H1 (cell line): ENCODE measurements at regions not wholly inside any gene's neighbourhood (a gene's known extent, or its start where the extent isn't known, plus 50 kb on each side); places are given as distances from the start of the nearest gene placed in this dataset.

ENCODE experiments used
- CTCF ChIA-PET: fragments of 300-600 bp; sonication (Branson Sonifier 250); formaldehyde crosslinking; loops from one replicate; lab custom pipeline; 2021; ENCODE audit not compliant: partially characterized antibody; lab: Charles Lee
- POLR2A ChIA-PET: fragments of 300-600 bp; sonication (Branson Sonifier 250); formaldehyde crosslinking; loops from one replicate; lab custom pipeline; 2021; ENCODE audit warnings: inconsistent platforms; ENCODE audit not compliant: partially characterized antibody; lab: Charles Lee
- DNase-seq, 2 experiments: peaks; one replicate each; pipeline versions ENCODE4 v3.0.0 to v3.0.0-alpha.2; 2010 to 2022; ENCODE audit warnings: low spot score in 2 of 2, low read depth in 1 of 2, mixed read lengths in 1 of 2
- FAIRE-seq: peaks from 2 replicates; lab custom pipeline; 2011; peaks lifted over from hg19 to GRCh38; lab: Jason Lieb, UNC
- H2AFZ ChIP-seq: 2 replicates; pipeline ENCODE4 v1.8.1; 2012; ENCODE audit warnings: low read length, inconsistent platforms
- H2AK5ac ChIP-seq: 2 replicates; pipeline ENCODE4 v1.6.1; 2013; ENCODE audit warnings: low read depth, low read length
- H2BK120ac ChIP-seq: replicated peaks from 2 replicates; pipeline ENCODE3; 2013; ENCODE audit warnings: low read depth, low read length, inconsistent platforms
- H2BK12ac ChIP-seq: 2 replicates; pipeline ENCODE4 v1.6.1; 2013; ENCODE audit warnings: low read depth, low read length
- H2BK15ac ChIP-seq: 2 replicates; pipeline ENCODE4 v1.6.1; 2013; ENCODE audit warnings: low read length
- H2BK20ac ChIP-seq: 2 replicates; pipeline ENCODE4 v1.6.1; 2013; ENCODE audit warnings: low read length
- H2BK5ac ChIP-seq: 2 replicates; pipeline ENCODE4 v1.6.1; 2013; ENCODE audit warnings: low read depth, low read length
- H3K14ac ChIP-seq: 2 replicates; pipeline ENCODE4 v1.6.1; 2013; ENCODE audit warnings: inconsistent platforms; ENCODE audit not compliant: insufficient read length
- H3K18ac ChIP-seq: 2 replicates; pipeline ENCODE4 v1.6.1; 2013; ENCODE audit warnings: low read length; ENCODE audit errors: extremely low read depth
- H3K23ac ChIP-seq: 2 replicates; pipeline ENCODE4 v1.6.1; 2013; ENCODE audit warnings: inconsistent platforms; ENCODE audit not compliant: insufficient read length
- H3K23me2 ChIP-seq: 2 replicates; pipeline ENCODE4 v1.6.1; 2013; ENCODE audit warnings: low read depth, low read length
- H3K27ac ChIP-seq: 2 replicates; pipeline ENCODE4 v1.6.1; 2011; ENCODE audit warnings: low read depth, low read length, inconsistent platforms
- H3K27me3 ChIP-seq, 4 experiments: replicated peaks in 1 of 4; 1 replicate in 1 of 4; 2 replicates in 3 of 4; pipeline versions ENCODE4 v1.6.1 to v1.8.1; 2011 to 2013; ENCODE audit warnings: low read length in 3 of 4, mild to moderate bottlenecking in 3 of 4, inconsistent platforms in 2 of 4, mixed read lengths in 2 of 4, moderate library complexity in 1 of 4; ENCODE audit not compliant: control insufficient read depth in 3 of 4, insufficient read depth in 3 of 4; ENCODE audit errors: extremely low read depth in 1 of 4
- H3K36me3 ChIP-seq, 4 experiments: 2 replicates each; pipeline versions ENCODE4 v1.6.1 to v1.8.1; 2011 to 2013; ENCODE audit warnings: mild to moderate bottlenecking in 4 of 4, low read length in 3 of 4, moderate library complexity in 2 of 4, control low read depth in 1 of 4, inconsistent platforms in 1 of 4; ENCODE audit not compliant: insufficient read depth in 4 of 4, control insufficient read depth in 2 of 4
- H3K4ac ChIP-seq: replicated peaks from 2 replicates; pipeline ENCODE3; 2013; ENCODE audit warnings: low read length, low read depth, mixed read lengths, inconsistent platforms; ENCODE audit not compliant: insufficient read length
- H3K4me1 ChIP-seq, 4 experiments: replicated peaks in 1 of 4; 1 replicate in 1 of 4; 2 replicates in 3 of 4; pipeline versions ENCODE4 v1.6.1 to v1.8.1; 2011 to 2013; ENCODE audit warnings: low read length in 3 of 4, inconsistent platforms in 2 of 4, mixed read lengths in 1 of 4; ENCODE audit not compliant: insufficient read depth in 4 of 4, control insufficient read depth in 3 of 4
- H3K4me2 ChIP-seq, 2 experiments: 2 replicates each; pipeline versions ENCODE4 v1.6.1 to v1.8.1; 2011 to 2013; ENCODE audit warnings: low read depth in 2 of 2, low read length in 2 of 2, control low read depth in 1 of 2, inconsistent platforms in 1 of 2, mild to moderate bottlenecking in 1 of 2; ENCODE audit not compliant: insufficient read depth in 1 of 2
- H3K4me3 ChIP-seq, 4 experiments: fragments of 200-600, 300-600 bp in 1 of 4; sonication (generic), shearing (Covaris generic), sonication (Bioruptor Twin) in 1 of 4; 2 replicates each; pipeline versions ENCODE4 v1.5.1 to v1.8.1; 2011 to 2016; ENCODE audit warnings: low read length in 4 of 4, low read depth in 3 of 4, control low read depth in 2 of 4, inconsistent platforms in 2 of 4, mild to moderate bottlenecking in 2 of 4, mixed read lengths in 1 of 4, moderate library complexity in 1 of 4; ENCODE audit not compliant: insufficient read depth in 2 of 4; ENCODE audit errors: extremely low read depth in 1 of 4
- H3K56ac ChIP-seq: replicated peaks from 2 replicates; pipeline ENCODE3; 2013; ENCODE audit warnings: low read depth, mild to moderate bottlenecking, mixed read lengths, low read length, inconsistent platforms; ENCODE audit not compliant: insufficient read length
- H3K79me1 ChIP-seq: 2 replicates; pipeline ENCODE4 v1.6.1; 2013; ENCODE audit warnings: low read depth, low read length, control low read depth
- H3K79me2 ChIP-seq, 2 experiments: 2 replicates each; pipeline versions ENCODE4 v1.6.1 to v1.8.1; 2012 to 2013; ENCODE audit warnings: low read length in 2 of 2, mild to moderate bottlenecking in 2 of 2, inconsistent platforms in 1 of 2; ENCODE audit not compliant: insufficient read depth in 2 of 2, control insufficient read depth in 1 of 2
- H3K9ac ChIP-seq, 4 experiments: replicated peaks in 1 of 4; 1 replicate in 1 of 4; 2 replicates in 3 of 4; pipeline versions ENCODE4 v1.6.1 to v1.8.1; 2011 to 2013; ENCODE audit warnings: low read depth in 3 of 4, low read length in 3 of 4, control low read depth in 2 of 4, mild to moderate bottlenecking in 2 of 4, moderate library complexity in 2 of 4, inconsistent platforms in 1 of 4; ENCODE audit errors: extremely low read depth in 1 of 4
- H3K9me3 ChIP-seq, 2 experiments: 2 replicates each; pipeline versions ENCODE4 v1.6.1 to v1.8.1; 2012 to 2013; ENCODE audit warnings: mild to moderate bottlenecking in 2 of 2, moderate library complexity in 2 of 2, control low read depth in 1 of 2, inconsistent platforms in 1 of 2, low read depth in 1 of 2, low read length in 1 of 2, mixed read lengths in 1 of 2; ENCODE audit not compliant: insufficient read depth in 2 of 2
- H4K20me1 ChIP-seq, 2 experiments: replicated peaks in 1 of 2; 2 replicates each; pipeline versions ENCODE3 to v1.8.1; 2011 to 2013; ENCODE audit warnings: inconsistent platforms in 2 of 2, low read length in 2 of 2, mild to moderate bottlenecking in 1 of 2; ENCODE audit not compliant: insufficient read depth in 2 of 2, control insufficient read depth in 1 of 2
- H4K5ac ChIP-seq: 2 replicates; pipeline ENCODE4 v1.6.1; 2013; ENCODE audit warnings: low read length, low read depth, mixed read lengths, inconsistent platforms; ENCODE audit not compliant: insufficient read length
- H4K8ac ChIP-seq: 2 replicates; pipeline ENCODE4 v1.8.0; 2013; ENCODE audit warnings: mild to moderate bottlenecking, moderate library complexity, low read length, inconsistent platforms; ENCODE audit not compliant: insufficient read depth; ENCODE audit errors: extremely low read depth
- H4K91ac ChIP-seq: replicated peaks from 2 replicates; pipeline ENCODE3; 2013; ENCODE audit warnings: low read length, mixed read lengths, inconsistent platforms; ENCODE audit not compliant: insufficient read length
- ASH2L ChIP-seq: fragments of 200-600, 300-600 bp; sonication (generic); IDR thresholded peaks from one replicate; pipeline ENCODE4 v1.7.1; 2017; ENCODE audit warnings: low read length
- CHD1 ChIP-seq: IDR thresholded peaks from 2 replicates; pipeline ENCODE4 v1.6.1; 2012; ENCODE audit warnings: low read depth, low read length, improper control_type of control experiment
- EZH2 ChIP-seq: fragments of 200-600 bp; sonication (generic); IDR thresholded peaks from 2 replicates; pipeline ENCODE4 v1.7.1; 2012; ENCODE audit warnings: low read depth, mild to moderate bottlenecking, moderate library complexity, low read length, inconsistent platforms; ENCODE audit not compliant: severe bottlenecking
- HDAC2 ChIP-seq, 2 experiments: fragments of 300-600 bp in 1 of 2; sonication (generic) in 1 of 2; IDR thresholded peaks; 2 replicates each; pipeline ENCODE4 v1.6.1; 2011 to 2012; ENCODE audit warnings: low read depth in 2 of 2, low read length in 2 of 2, mild to moderate bottlenecking in 2 of 2, moderate library complexity in 2 of 2, borderline replicate concordance in 1 of 2, inconsistent platforms in 1 of 2
- KDM1A ChIP-seq: fragments of 200-600, 300-600 bp; sonication (generic); IDR thresholded peaks from 2 replicates; pipeline ENCODE4 v1.7.1; 2016; ENCODE audit warnings: mild to moderate bottlenecking, low read length, borderline replicate concordance
- KDM4A ChIP-seq: IDR thresholded peaks from one replicate; pipeline ENCODE4 v1.7.1; 2012; ENCODE audit warnings: low read depth, mild to moderate bottlenecking, moderate library complexity, low read length, inconsistent platforms; ENCODE audit not compliant: severe bottlenecking
- NANOG ChIP-seq: IDR thresholded peaks from 2 replicates; pipeline ENCODE4 v1.6.1; 2011; ENCODE audit warnings: low read length, low read depth, mild to moderate bottlenecking, inconsistent platforms; ENCODE audit not compliant: insufficient read depth, poor library complexity, severe bottlenecking
- RBBP5 ChIP-seq: IDR thresholded peaks from 2 replicates; pipeline ENCODE4 v1.7.1; 2012; ENCODE audit warnings: low read depth, mild to moderate bottlenecking, inconsistent platforms, low read length, moderate library complexity, borderline replicate concordance
- SP2 ChIP-seq: IDR thresholded peaks from 2 replicates; pipeline ENCODE4 v1.6.1; 2012; ENCODE audit warnings: mild to moderate bottlenecking, low read length, inconsistent platforms
- TAF1 ChIP-seq: IDR thresholded peaks from 2 replicates; pipeline ENCODE4 v1.6.1; 2011; ENCODE audit warnings: mild to moderate bottlenecking, low read depth, low read length
- TBP ChIP-seq: IDR thresholded peaks from 2 replicates; pipeline ENCODE4 v1.6.1; 2011; ENCODE audit warnings: low read depth, low read length, improper control_type of control experiment
- WGBS, 2 experiments: shearing (Covaris generic) in 1 of 2; methylation state at CpG; one replicate each; pipeline versions ENCODE4 v1.1.6 to v1.1.7; 2013 to 2015; ENCODE audit warnings: low lambda C conversion rate in 2 of 2, mixed read lengths in 2 of 2, inconsistent platforms in 1 of 2, low coverage in 1 of 2, missing lambda C conversion rate in 1 of 2; ENCODE audit not compliant: insufficient replicate concordance in 2 of 2, insufficient coverage in 1 of 2, insufficient read length in 1 of 2; ENCODE audit errors: extremely low coverage in 1 of 2, missing lambda C conversion rate in 1 of 2; 5-methylcytosine and 5-hydroxymethylcytosine counted together

DNA sequence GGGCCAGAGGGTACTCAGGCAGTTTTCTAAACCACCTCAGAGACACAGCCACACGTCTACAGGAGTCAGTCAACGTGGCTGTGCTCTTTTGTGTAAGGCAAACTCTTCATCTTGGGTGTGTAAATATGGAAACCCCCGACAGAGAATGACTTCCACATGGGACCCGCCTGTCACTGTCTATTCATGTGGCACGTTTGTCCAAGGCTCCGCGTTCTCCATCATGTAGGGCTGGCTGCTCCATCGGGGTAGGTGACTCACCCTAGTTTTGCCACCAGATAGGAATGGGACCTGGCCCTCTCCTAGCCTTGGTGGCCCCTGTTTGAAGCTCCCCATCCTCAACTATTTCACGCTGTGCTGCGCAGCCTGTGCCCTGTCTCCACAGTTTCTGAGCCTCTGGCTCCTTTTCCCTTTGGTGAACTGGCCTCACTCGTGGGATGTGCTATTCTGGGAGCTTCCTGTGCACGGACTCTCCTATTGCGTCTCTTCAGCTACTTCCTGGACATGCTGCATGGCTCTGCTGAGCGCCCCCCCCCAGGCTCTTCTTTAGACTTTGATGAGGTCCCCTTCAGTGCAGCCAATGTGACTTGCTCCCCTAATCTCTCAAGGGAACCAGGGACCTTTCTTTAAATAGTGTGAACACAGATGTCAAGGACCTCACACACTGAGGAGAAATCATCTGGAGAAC lies 143.2 kb upstream of the PDE10A start:
- POLR2A ChIA-PET: no interaction called here
- no peaks in the 10 kb centered on the region for H4K20me1 ChIP-seq
- no peak for DNase-seq
- H4K5ac ChIP-seq: no peak overlapping the region
- TF ChIP-seq EZH2 (no peak), TBP (no peak), SP2 (no peak), KDM1A (no peak), KDM4A (no peak), TAF1 (no peak), ASH2L (no peak), NANOG (no peak), RBBP5 (no peak), CHD1 (no peak), HDAC2 (IDR thresholded peaks at IDR 0.05; ENCODE audit: borderline replicate concordance in 1 of 2, low read depth in 2 of 2, low read length in 2 of 2) (no peak)
- peaks cover 8% of the 10 kb centered on the region; the same call in 1 of the 2 replicates for H3K23me2 ChIP-seq
- CTCF ChIA-PET: interaction anchor here (0.6 to 1.1 kb wide), 3 partner anchors 80 to 1947 kb away, joined by 3 read pairs; no protein-coding TSS in a partner anchor
- 0 out of 4 replicates have a peak, but pooled peaks cover 0 to 4% of the 10 kb centered on the region in 2 experiments for H3K9me3 ChIP-seq
- H2BK15ac ChIP-seq: no peak overlapping the region
- H2BK20ac ChIP-seq: no peak overlapping the region
- no peak overlapping the region for H3K27ac ChIP-seq
- no peak overlapping the region for H2BK12ac ChIP-seq
- no peak overlapping the region for H2BK120ac ChIP-seq
- H3K14ac ChIP-seq: no peak overlapping the region
- no peak overlapping the region for H2BK5ac ChIP-seq
- H2AK5ac ChIP-seq: no peak overlapping the region
- H3K23ac ChIP-seq: no peak overlapping the region
- WGBS, 2 experiments: 90% methylated on average over 14 of the region's 14 CpGs; no CpG with 5 or more reads in 1 of the 2 experiments
- no peak overlapping the region for H4K8ac ChIP-seq
- H3K4me2 ChIP-seq: no peak overlapping the region
- H3K4me1 ChIP-seq: peaks cover 0 to 2% (median 0%) of the 10 kb centered on the region in 4 experiments; a peak in 1 of 7 replicates
- no peaks in the 10 kb centered on the region for H3K79me2 ChIP-seq
- H3K36me3 ChIP-seq: no peaks in the 10 kb centered on the region
- no peak overlapping the region for H3K4ac ChIP-seq
- no peak overlapping the region for H2AFZ ChIP-seq
- H3K9ac ChIP-seq: no peak overlapping the region
- no peak overlapping the region for H3K4me3 ChIP-seq
- peaks cover 4 to 37% (median 26%) of the 10 kb centered on the region in 4 experiments for H3K27me3 ChIP-seq
- H3K18ac ChIP-seq: no peak overlapping the region
- no peak overlapping the region for H3K56ac ChIP-seq
- no peak overlapping the region for H4K91ac ChIP-seq
- no peak for FAIRE-seq
- H3K79me1 ChIP-seq: no peaks in the 10 kb centered on the region
